ENCODE measurements at regions not wholly inside any gene's neighbourhood (a gene's known extent, or its start where the extent isn't known, plus 50 kb on each side); places are given as distances from the start of the nearest gene placed in this dataset.

GRCh38 chr13:59452189-59452890 is 711.4 kb downstream of the DIAPH3 start:
- DNase-seq (no peak), ATAC-seq (ENCODE audit: low read depth in 2 of 2) (no peak)
- Histone ChIP-seq H3K9me3 (ENCODE audit: control insufficient read depth in 2 of 2, low read length in 2 of 2) (no peaks in the 10 kb centered on the region), H3K4me3 (ENCODE audit: low read depth, low read length) (no peak overlapping the region), H3K4me1 (ENCODE audit: control insufficient read depth, insufficient read depth, low read length, poor library complexity, severe bottlenecking) (no peaks in the 10 kb centered on the region), H3K27ac (ENCODE audit: insufficient read depth, low read length, poor library complexity, severe bottlenecking) (no peak overlapping the region), H3K36me3 (ENCODE audit: control insufficient read depth, insufficient read depth, low read length) (no peaks in the 10 kb centered on the region), H3K27me3 (ENCODE audit: control insufficient read depth, insufficient read depth, low read length) (no peaks in the 10 kb centered on the region)
- no peak overlapping the region for H3K27ac Mint-ChIP-seq
- H3K27me3 Mint-ChIP-seq = peaks cover 3% of the 10 kb centered on the region
- peaks cover 0 to 2% (median 0%) of the 10 kb centered on the region in 4 donors for H3K4me1 Mint-ChIP-seq
- H3K4me3 Mint-ChIP-seq = no peak overlapping the region
- no peaks in the 10 kb centered on the region for H3K36me3 Mint-ChIP-seq
- H3K9me3 Mint-ChIP-seq = no peaks in the 10 kb centered on the region

GRCh38 chr13:59458908-59459579 is 704.7 kb downstream of the DIAPH3 start:
- H3K4me3 ChIP-seq (ENCODE audit: low read depth, low read length) = no peak overlapping the region
- Mint-ChIP-seq H3K4me1 (peaks cover 0 to 6% (median 0%) of the 10 kb centered on the region in 4 donors), H3K9me3 (no peaks in the 10 kb centered on the region), H3K4me3 (no peak overlapping the region), H3K36me3 (no peaks in the 10 kb centered on the region), H3K27ac (no peak overlapping the region), H3K27me3 (peaks cover 9% of the 10 kb centered on the region)
- no peaks in the 10 kb centered on the region for H3K36me3 ChIP-seq (ENCODE audit: control insufficient read depth, insufficient read depth, low read length)
- no peaks in the 10 kb centered on the region for H3K27me3 ChIP-seq (ENCODE audit: control insufficient read depth, insufficient read depth, low read length)
- DNase-seq (no peak), ATAC-seq (ENCODE audit: low read depth in 2 of 2) (no peak)
- no peaks in the 10 kb centered on the region for H3K9me3 ChIP-seq (ENCODE audit: control insufficient read depth in 2 of 2, low read length in 2 of 2)
- no peak overlapping the region for H3K27ac ChIP-seq (ENCODE audit: insufficient read depth, low read length, poor library complexity, severe bottlenecking)
- no peaks in the 10 kb centered on the region for H3K4me1 ChIP-seq (ENCODE audit: control insufficient read depth, insufficient read depth, low read length, poor library complexity, severe bottlenecking)

DNA sequence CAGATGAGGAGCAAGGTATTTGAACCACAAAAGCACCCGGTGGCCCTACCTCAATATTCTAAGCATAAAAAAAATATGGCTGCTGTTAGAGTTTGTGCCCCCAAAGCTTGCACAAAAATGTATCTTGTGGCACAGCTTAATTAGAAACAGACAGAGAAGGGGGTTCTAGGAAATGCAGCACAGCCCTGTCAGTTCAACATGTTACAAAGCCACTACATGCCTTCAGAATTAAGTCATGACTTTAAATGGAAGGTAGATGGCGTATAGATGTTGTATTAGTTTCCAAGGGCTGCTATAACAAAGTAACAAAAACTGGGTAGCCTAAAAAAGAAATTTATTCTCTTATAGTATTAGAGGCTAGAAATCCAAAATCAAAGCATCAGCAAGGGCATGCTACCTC is 703.8 kb downstream of the DIAPH3 start:
- Histone ChIP-seq H3K36me3 (ENCODE audit: control insufficient read depth, insufficient read depth, low read length) (no peaks in the 10 kb centered on the region), H3K4me1 (ENCODE audit: control insufficient read depth, insufficient read depth, low read length, poor library complexity, severe bottlenecking) (no peaks in the 10 kb centered on the region), H3K9me3 (ENCODE audit: control insufficient read depth in 2 of 2, low read length in 2 of 2) (no peaks in the 10 kb centered on the region), H3K27me3 (ENCODE audit: control insufficient read depth, insufficient read depth, low read length) (no peaks in the 10 kb centered on the region), H3K4me3 (ENCODE audit: low read depth, low read length) (no peak overlapping the region), H3K27ac (ENCODE audit: insufficient read depth, low read length, poor library complexity, severe bottlenecking) (no peak overlapping the region)
- Mint-ChIP-seq H3K27me3 (peaks cover 9% of the 10 kb centered on the region), H3K36me3 (no peaks in the 10 kb centered on the region), H3K9me3 (peaks cover 0 to 2% (median 0%) of the 10 kb centered on the region in 7 donors), H3K27ac (no peak overlapping the region), H3K4me3 (no peak overlapping the region), H3K4me1 (peaks cover 0 to 6% (median 0%) of the 10 kb centered on the region in 4 donors)
- ATAC-seq (ENCODE audit: low read depth in 2 of 2) (no peak), DNase-seq (no peak)

GRCh38 chr13:59461411-59461810 is 702.3 kb downstream of the DIAPH3 start:
- H3K4me3 ChIP-seq (ENCODE audit: low read depth, low read length) = no peak overlapping the region
- Mint-ChIP-seq H3K4me3 (no peak overlapping the region), H3K27me3 (peaks cover 9% of the 10 kb centered on the region), H3K27ac (no peak overlapping the region), H3K36me3 (no peaks in the 10 kb centered on the region), H3K4me1 (peaks cover 0 to 6% (median 0%) of the 10 kb centered on the region in 4 donors), H3K9me3 (peaks cover 0 to 2% (median 0%) of the 10 kb centered on the region in 7 donors)
- H3K36me3 ChIP-seq (ENCODE audit: control insufficient read depth, insufficient read depth, low read length) = no peaks in the 10 kb centered on the region
- ATAC-seq (ENCODE audit: low read depth in 2 of 2) (no peak), DNase-seq (no peak)
- no peak overlapping the region for H3K27ac ChIP-seq (ENCODE audit: insufficient read depth, low read length, poor library complexity, severe bottlenecking)
- no peaks in the 10 kb centered on the region for H3K4me1 ChIP-seq (ENCODE audit: control insufficient read depth, insufficient read depth, low read length, poor library complexity, severe bottlenecking)
- H3K9me3 ChIP-seq (ENCODE audit: control insufficient read depth in 2 of 2, low read length in 2 of 2) = no peaks in the 10 kb centered on the region
- H3K27me3 ChIP-seq (ENCODE audit: control insufficient read depth, insufficient read depth, low read length) = no peaks in the 10 kb centered on the region

DNA sequence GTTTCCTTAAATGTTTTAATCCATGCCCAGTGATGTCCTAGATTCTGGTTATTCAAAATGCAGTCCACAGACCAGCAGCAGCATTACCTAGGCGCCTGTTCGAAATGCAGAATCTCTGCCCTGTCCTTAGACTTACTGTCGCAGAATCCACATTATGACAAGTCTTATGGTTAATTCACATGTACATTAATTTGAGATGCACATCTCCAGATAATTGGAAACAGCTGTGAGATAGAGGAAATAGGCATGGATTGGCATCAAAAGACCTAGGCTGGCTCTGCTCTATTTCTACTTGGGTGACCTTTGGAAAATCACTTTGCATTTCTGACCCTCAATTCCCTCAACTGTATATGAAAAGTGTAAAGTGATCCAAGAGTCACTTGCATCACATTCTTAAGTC is 700.7 kb downstream of the DIAPH3 start:
- Mint-ChIP-seq H3K9me3 (peaks cover 0 to 2% (median 0%) of the 10 kb centered on the region in 7 donors), H3K27ac (no peak overlapping the region), H3K27me3 (peaks cover 4% of the 10 kb centered on the region), H3K4me3 (no peak overlapping the region), H3K36me3 (no peaks in the 10 kb centered on the region), H3K4me1 (peaks cover 0 to 6% (median 0%) of the 10 kb centered on the region in 4 donors)
- H3K27me3 ChIP-seq (ENCODE audit: control insufficient read depth, insufficient read depth, low read length) = no peaks in the 10 kb centered on the region
- ATAC-seq (ENCODE audit: low read depth in 2 of 2) (no peak), DNase-seq (no peak)
- no peaks in the 10 kb centered on the region for H3K9me3 ChIP-seq (ENCODE audit: control insufficient read depth in 2 of 2, low read length in 2 of 2)
- no peak overlapping the region for H3K4me3 ChIP-seq (ENCODE audit: low read depth, low read length)
- no peaks in the 10 kb centered on the region for H3K36me3 ChIP-seq (ENCODE audit: control insufficient read depth, insufficient read depth, low read length)
- H3K27ac ChIP-seq (ENCODE audit: insufficient read depth, low read length, poor library complexity, severe bottlenecking) = no peak overlapping the region
- no peaks in the 10 kb centered on the region for H3K4me1 ChIP-seq (ENCODE audit: control insufficient read depth, insufficient read depth, low read length, poor library complexity, severe bottlenecking)

- Histone ChIP-seq H3K27me3 (ENCODE audit: control insufficient read depth, insufficient read depth, low read length) (no peaks in the 10 kb centered on the region), H3K4me3 (ENCODE audit: low read depth, low read length) (no peak overlapping the region), H3K4me1 (ENCODE audit: control insufficient read depth, insufficient read depth, low read length, poor library complexity, severe bottlenecking) (no peaks in the 10 kb centered on the region), H3K9me3 (ENCODE audit: control insufficient read depth in 2 of 2, low read length in 2 of 2) (no peaks in the 10 kb centered on the region), H3K27ac (ENCODE audit: insufficient read depth, low read length, poor library complexity, severe bottlenecking) (no peak overlapping the region), H3K36me3 (ENCODE audit: control insufficient read depth, insufficient read depth, low read length) (no peaks in the 10 kb centered on the region)
- Mint-ChIP-seq H3K27ac (no peak overlapping the region), H3K36me3 (no peaks in the 10 kb centered on the region), H3K27me3 (peaks cover 6% of the 10 kb centered on the region), H3K9me3 (peaks cover 0 to 3% (median 2%) of the 10 kb centered on the region in 7 donors), H3K4me1 (no peaks in the 10 kb centered on the region), H3K4me3 (no peak overlapping the region)
- DNase-seq (no peak), ATAC-seq (ENCODE audit: low read depth in 2 of 2) (no peak)
These were observed 698.8 kb downstream of the DIAPH3 start for GRCh38 chr13:59464926-59465325.

GRCh38 chr13:59468396-59468795 is 695.3 kb downstream of the DIAPH3 start:
- Histone ChIP-seq H3K9me3 (ENCODE audit: control insufficient read depth in 2 of 2, low read length in 2 of 2) (no peaks in the 10 kb centered on the region), H3K4me1 (ENCODE audit: control insufficient read depth, insufficient read depth, low read length, poor library complexity, severe bottlenecking) (no peaks in the 10 kb centered on the region), H3K27ac (ENCODE audit: insufficient read depth, low read length, poor library complexity, severe bottlenecking) (no peak overlapping the region), H3K27me3 (ENCODE audit: control insufficient read depth, insufficient read depth, low read length) (no peaks in the 10 kb centered on the region), H3K36me3 (ENCODE audit: control insufficient read depth, insufficient read depth, low read length) (no peaks in the 10 kb centered on the region), H3K4me3 (ENCODE audit: low read depth, low read length) (no peak overlapping the region)
- H3K36me3 Mint-ChIP-seq = no peaks in the 10 kb centered on the region
- peaks cover 0 to 3% (median 2%) of the 10 kb centered on the region in 7 donors for H3K9me3 Mint-ChIP-seq
- no peak overlapping the region for H3K4me3 Mint-ChIP-seq
- H3K27ac Mint-ChIP-seq = no peak overlapping the region
- H3K27me3 Mint-ChIP-seq = peaks cover 6% of the 10 kb centered on the region
- ATAC-seq (ENCODE audit: low read depth in 2 of 2) (no peak), DNase-seq (no peak)
- no peaks in the 10 kb centered on the region for H3K4me1 Mint-ChIP-seq

DNA sequence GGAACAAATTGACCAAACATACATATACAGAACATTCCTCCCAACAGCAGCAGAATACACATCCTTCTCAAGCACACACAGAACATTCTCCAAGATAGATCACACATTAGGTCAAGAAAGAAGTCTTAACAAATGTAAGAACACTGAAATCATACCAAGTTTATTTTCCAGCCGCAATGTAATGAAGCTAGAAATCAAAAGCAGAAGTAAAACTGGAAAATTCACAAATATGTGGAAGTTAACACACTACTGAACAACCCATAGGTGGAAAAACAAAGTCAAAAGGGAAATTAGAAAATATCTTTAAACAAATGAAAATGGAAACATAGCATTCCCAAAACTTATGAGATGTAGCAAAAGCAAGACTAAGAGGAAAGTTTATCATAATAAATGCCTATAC is 692.6 kb downstream of the DIAPH3 start:
- DNase-seq (no peak), ATAC-seq (ENCODE audit: low read depth in 2 of 2) (no peak)
- no peaks in the 10 kb centered on the region for H3K4me1 ChIP-seq (ENCODE audit: control insufficient read depth, insufficient read depth, low read length, poor library complexity, severe bottlenecking)
- H3K27ac Mint-ChIP-seq = no peak overlapping the region
- H3K27me3 Mint-ChIP-seq = peaks cover 6% of the 10 kb centered on the region
- no peak overlapping the region for H3K4me3 ChIP-seq (ENCODE audit: low read depth, low read length)
- no peaks in the 10 kb centered on the region for H3K36me3 ChIP-seq (ENCODE audit: control insufficient read depth, insufficient read depth, low read length)
- no peaks in the 10 kb centered on the region for H3K36me3 Mint-ChIP-seq
- H3K4me3 Mint-ChIP-seq = no peak overlapping the region
- H3K27ac ChIP-seq (ENCODE audit: insufficient read depth, low read length, poor library complexity, severe bottlenecking) = no peak overlapping the region
- H3K27me3 ChIP-seq (ENCODE audit: control insufficient read depth, insufficient read depth, low read length) = no peaks in the 10 kb centered on the region
- no peaks in the 10 kb centered on the region for H3K4me1 Mint-ChIP-seq
- H3K9me3 Mint-ChIP-seq = peaks cover 0 to 3% (median 2%) of the 10 kb centered on the region in 7 donors
- H3K9me3 ChIP-seq (ENCODE audit: control insufficient read depth in 2 of 2, low read length in 2 of 2) = no peaks in the 10 kb centered on the region
